ENCODE measurements at regions not wholly inside any gene's neighbourhood (a gene's known extent, or its start where the extent isn't known, plus 50 kb on each side); places are given as distances from the start of the nearest gene placed in this dataset.

- TF ChIP-seq GATA2 (IDR thresholded peaks at IDR 0.05; ENCODE audit: low read depth, low read length), result no peak
- TF ChIP-seq GATA3 (IDR thresholded peaks at IDR 0.05; ENCODE audit: low read depth, low read length), result no peak
Observed at GRCh38 chr4:14131335-14131734, 503.8 kb upstream of the BOD1L1 start.

All from SH-SY5Y (cell line).